ENCODE measurements at regions not wholly inside any gene's neighbourhood (a gene's known extent, or its start where the extent isn't known, plus 50 kb on each side); places are given as distances from the start of the nearest gene placed in this dataset.
"Not testable (repeated sequence)": the region's sequence is repeated elsewhere in the genome, so short reads cannot be mapped to it uniquely, and the experiment has no call there.

DNA sequence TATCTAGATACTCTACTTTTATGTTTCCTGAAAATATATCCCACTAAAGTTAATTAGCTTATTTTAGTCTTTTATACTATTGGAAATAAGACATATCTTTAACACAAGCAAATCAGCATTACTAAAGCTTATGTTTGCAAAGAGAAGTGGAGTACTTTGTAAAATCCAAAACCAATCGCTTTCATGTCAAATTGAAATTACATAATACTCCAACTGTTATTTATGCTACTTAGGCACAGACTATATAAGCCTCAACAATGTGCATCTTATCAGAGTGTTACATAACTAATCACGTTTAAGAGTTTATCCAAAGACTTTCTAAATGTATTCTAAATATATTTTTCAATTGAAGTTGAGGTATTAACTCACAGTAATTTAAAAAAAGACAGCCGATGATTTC is 200.0 kb downstream of the PCDH20 start:
- no peak overlapping the region for H3K4me3 ChIP-seq (ENCODE audit: low read depth, low read length)
- TF ChIP-seq, protein P1, sequence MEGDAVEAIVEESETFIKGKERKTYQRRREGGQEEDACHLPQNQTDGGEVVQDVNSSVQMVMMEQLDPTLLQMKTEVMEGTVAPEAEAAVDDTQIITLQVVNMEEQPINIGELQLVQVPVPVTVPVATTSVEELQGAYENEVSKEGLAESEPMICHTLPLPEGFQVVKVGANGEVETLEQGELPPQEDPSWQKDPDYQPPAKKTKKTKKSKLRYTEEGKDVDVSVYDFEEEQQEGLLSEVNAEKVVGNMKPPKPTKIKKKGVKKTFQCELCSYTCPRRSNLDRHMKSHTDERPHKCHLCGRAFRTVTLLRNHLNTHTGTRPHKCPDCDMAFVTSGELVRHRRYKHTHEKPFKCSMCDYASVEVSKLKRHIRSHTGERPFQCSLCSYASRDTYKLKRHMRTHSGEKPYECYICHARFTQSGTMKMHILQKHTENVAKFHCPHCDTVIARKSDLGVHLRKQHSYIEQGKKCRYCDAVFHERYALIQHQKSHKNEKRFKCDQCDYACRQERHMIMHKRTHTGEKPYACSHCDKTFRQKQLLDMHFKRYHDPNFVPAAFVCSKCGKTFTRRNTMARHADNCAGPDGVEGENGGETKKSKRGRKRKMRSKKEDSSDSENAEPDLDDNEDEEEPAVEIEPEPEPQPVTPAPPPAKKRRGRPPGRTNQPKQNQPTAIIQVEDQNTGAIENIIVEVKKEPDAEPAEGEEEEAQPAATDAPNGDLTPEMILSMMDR (IDR thresholded peaks at IDR 0.05; ENCODE audit: low read depth, low read length) = no peak

DNA sequence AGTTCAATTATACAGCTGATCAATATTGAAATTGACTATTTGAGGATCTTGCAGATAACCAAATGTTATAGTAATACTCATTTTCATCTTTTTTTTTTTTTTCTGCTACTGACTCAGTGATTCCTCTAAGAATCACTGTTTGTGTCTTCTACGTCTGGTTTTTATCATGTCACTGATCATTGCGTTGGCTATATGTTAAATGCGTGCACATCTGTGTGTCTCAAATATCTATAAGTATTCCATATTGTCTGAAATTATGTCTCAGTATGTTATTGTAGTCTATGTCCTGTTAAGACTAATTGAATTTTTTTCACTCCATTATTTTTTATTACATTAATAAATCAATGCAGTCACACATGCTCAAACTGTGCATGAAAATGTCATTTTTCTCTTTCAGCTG is 200.5 kb downstream of the PCDH20 start:
- H3K4me3 ChIP-seq (ENCODE audit: low read depth, low read length) = no peak overlapping the region
- TF ChIP-seq, protein P1 (IDR thresholded peaks at IDR 0.05; ENCODE audit: low read depth, low read length) = no peak

DNA sequence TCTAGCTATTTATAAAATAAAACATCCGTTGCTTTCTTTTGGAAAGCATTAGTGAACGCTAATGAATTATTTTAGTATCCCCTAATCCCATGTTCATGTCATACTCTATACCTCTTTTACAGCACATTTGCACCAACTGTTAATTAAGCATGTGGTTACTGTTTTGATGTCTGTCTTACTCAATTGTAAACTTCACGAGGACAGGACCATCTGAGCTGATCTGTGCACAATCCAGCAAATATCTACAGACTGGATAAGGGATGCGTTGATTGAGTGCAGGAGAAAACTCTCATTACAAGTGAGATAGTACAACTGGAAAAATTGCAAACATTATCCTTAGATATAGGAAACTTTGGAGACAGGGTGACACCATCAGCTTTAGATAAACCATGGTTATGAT is 201.1 kb downstream of the PCDH20 start:
- TF ChIP-seq, protein P1 (IDR thresholded peaks at IDR 0.05; ENCODE audit: low read depth, low read length) = no peak
- H3K4me3 ChIP-seq (ENCODE audit: low read depth, low read length) = no peak overlapping the region

DNA sequence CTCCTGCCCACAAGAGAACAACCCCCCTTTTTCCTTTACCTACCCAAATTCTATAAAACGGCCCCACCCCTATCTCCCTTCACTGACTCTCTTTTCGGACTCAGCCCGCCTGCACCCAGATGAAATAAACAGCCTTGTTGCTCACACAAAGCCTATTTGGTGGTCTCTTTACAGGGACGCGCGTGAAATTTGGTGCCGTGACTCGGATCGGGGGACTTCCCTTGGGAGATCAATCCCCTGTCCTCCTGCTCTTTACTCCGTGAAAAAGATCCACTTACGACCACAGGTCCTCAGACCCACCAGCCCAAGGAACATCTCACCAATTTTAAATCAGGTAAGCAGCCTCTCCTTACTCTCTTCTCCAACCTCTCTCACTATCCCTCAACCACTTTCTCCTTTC is 209.8 kb downstream of the PCDH20 start:
- not testable (repeated sequence) for H3K4me3 ChIP-seq (ENCODE audit: low read depth, low read length)

DNA sequence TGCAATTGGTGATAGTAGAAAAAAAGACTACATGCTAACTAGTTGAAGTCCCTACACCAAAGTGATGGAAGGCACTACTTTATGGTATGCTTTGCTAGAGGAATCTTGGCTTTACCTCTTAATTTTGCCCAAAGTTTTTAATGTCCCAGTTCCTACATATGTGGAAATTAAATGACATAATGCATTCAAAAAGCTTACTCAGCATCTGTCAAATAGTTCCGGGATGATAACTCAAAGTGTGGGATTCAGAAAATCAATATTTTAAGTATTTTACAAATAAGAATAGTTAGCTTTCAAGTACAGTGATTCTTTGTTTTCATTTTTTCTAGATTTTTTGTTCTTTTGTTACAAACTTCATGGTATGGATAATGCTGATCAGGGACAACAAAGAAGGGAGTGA is 211.6 kb downstream of the PCDH20 start:
- TF ChIP-seq, protein P1 (IDR thresholded peaks at IDR 0.05; ENCODE audit: low read depth, low read length) = no peak
- no peak overlapping the region for H3K4me3 ChIP-seq (ENCODE audit: low read depth, low read length)

DNA sequence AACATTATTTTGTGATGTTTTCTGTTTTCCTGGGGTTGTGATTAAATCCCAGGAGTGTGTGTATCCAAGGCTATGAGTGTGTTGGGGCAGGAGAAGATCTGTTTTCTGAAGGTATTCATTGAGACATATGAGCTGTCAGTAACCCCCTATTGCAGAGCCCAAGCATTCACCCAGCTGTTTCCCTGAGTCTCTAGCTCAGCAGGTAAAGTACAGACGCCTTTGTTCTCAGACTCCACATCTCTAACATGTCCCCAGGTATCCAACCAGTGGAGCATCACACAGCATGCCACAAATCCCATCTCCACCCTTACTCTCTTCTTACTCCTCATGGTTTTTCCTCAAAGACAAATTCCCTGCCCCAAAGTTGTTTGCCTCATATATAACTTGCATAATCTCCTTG is 213.6 kb downstream of the PCDH20 start:
- H3K4me3 ChIP-seq (ENCODE audit: low read depth, low read length) = no peak overlapping the region
- TF ChIP-seq, protein P1 (IDR thresholded peaks at IDR 0.05; ENCODE audit: low read depth, low read length) = no peak

DNA sequence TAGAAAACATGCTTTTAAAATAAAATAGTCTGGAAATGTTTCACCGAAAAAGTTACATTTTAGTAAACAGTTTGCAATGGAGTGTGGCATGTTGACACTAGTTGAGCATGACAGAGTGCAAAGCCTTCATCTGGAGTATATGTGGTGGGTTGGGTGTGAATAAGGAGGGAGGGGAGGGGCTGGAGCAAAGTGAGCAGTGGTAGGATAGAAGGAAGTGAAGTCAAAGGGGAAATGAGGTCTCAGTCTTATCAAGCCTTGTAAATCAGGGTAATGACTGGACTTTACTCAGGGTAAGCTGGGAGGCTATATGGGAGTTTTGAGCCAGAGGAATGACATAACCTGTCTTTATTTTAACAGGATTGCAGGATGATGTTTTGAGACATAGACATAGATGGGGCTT is 222.8 kb downstream of the PCDH20 start:
- TF ChIP-seq, protein P1 (IDR thresholded peaks at IDR 0.05; ENCODE audit: low read depth, low read length) = no peak
- no peak overlapping the region for H3K4me3 ChIP-seq (ENCODE audit: low read depth, low read length)

DNA sequence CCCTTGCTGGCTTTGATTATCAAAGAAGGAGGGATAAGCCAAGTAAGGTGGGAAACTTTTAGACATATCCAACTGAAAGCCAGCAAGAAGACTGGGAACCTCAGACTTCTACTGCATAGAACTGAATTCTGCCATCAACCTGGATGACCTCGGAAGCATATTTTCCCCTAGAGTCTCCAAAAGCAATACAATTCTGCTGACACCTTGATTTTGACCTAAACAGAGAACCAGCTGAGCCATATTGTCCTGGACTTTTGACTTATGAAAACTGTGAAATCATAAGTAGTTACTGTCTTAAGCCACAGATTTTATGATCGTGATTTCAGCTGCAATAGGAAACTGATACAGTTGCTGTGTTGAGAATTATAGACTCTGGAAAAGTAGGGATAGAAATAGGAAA is 227.6 kb downstream of the PCDH20 start:
- TF ChIP-seq, protein P1 (IDR thresholded peaks at IDR 0.05; ENCODE audit: low read depth, low read length) = no peak
- H3K4me3 ChIP-seq (ENCODE audit: low read depth, low read length) = no peak overlapping the region
